Liver (tissue), 3 donors: ENCODE measurements at regions not wholly inside any gene's neighbourhood (a gene's known extent, or its start where the extent isn't known, plus 50 kb on each side); places are given as distances from the start of the nearest gene placed in this dataset.

Experiments
- ATF3 ChIP-seq: IDR thresholded peaks from 2 replicates; pipeline ENCODE4 v1.6.1; 2016; ENCODE audit warnings: antibody characterized with exemption
- CTCF ChIP-seq: fragments of 150-350 bp; IDR thresholded peaks from 2 replicates; pipeline ENCODE4 v1.5.1; 2017; ENCODE audit warnings: improper control_type of control experiment, low read depth, low read length; ENCODE audit not compliant: missing input control
- FOXA1 ChIP-seq: IDR thresholded peaks from 2 replicates; pipeline ENCODE4 v1.6.1; 2016; ENCODE audit warnings: antibody characterized with exemption
- FOXA2 ChIP-seq: IDR thresholded peaks from 2 replicates; pipeline ENCODE4 v1.6.1; 2016; ENCODE audit warnings: antibody characterized with exemption
- GABPA ChIP-seq, 2 donors: IDR thresholded peaks in 1 of 2; conservative IDR thresholded peaks in 1 of 2; 2 replicates each; pipeline ENCODE4 v1.6.1; 2016; ENCODE audit warnings: antibody characterized with exemption in 2 of 2, mild to moderate bottlenecking in 1 of 2, moderate library complexity in 1 of 2
- JUND ChIP-seq, 2 donors: IDR thresholded peaks; 2 replicates each; pipeline ENCODE4 v1.6.1; 2016; ENCODE audit warnings: antibody characterized with exemption in 2 of 2
- MAX ChIP-seq: IDR thresholded peaks from 2 replicates; pipeline ENCODE4 v1.6.1; 2016; ENCODE audit warnings: antibody characterized with exemption
- RAD21 ChIP-seq, 2 donors: IDR thresholded peaks; 2 replicates each; pipeline ENCODE4 v1.6.1; 2016; ENCODE audit warnings: antibody characterized with exemption in 2 of 2, mild to moderate bottlenecking in 2 of 2
- REST ChIP-seq: IDR thresholded peaks from 2 replicates; pipeline ENCODE4 v1.6.1; 2016; ENCODE audit warnings: antibody characterized with exemption, mild to moderate bottlenecking
- RXRA ChIP-seq, 2 donors: IDR thresholded peaks; 2 replicates each; pipeline ENCODE4 v1.6.1; 2017 to 2018; ENCODE audit warnings: antibody characterized with exemption in 2 of 2, mild to moderate bottlenecking in 1 of 2
- SP1 ChIP-seq: IDR thresholded peaks from 2 replicates; pipeline ENCODE4 v1.6.1; 2018; ENCODE audit warnings: antibody characterized with exemption, mild to moderate bottlenecking
- TAF1 ChIP-seq: conservative IDR thresholded peaks from 2 replicates; pipeline ENCODE4 v1.6.1; 2016; ENCODE audit warnings: antibody characterized with exemption, mild to moderate bottlenecking
- YY1 ChIP-seq: IDR thresholded peaks from 2 replicates; pipeline ENCODE4 v1.6.1; 2016; ENCODE audit warnings: antibody characterized with exemption, mild to moderate bottlenecking
- ZBTB33 ChIP-seq: IDR thresholded peaks from 2 replicates; pipeline ENCODE4 v1.6.1; 2016; ENCODE audit warnings: antibody characterized with exemption
- donor health status: healthy.
- donor health status: healthy.

- TF ChIP-seq CTCF (no peak), FOXA2 (no peak), GABPA (IDR thresholded peaks at IDR 0.05 in 1 of 2, conservative IDR thresholded peaks at IDR 0.05 in 1 of 2) (no peak), ZBTB33 (no peak), RXRA (IDR thresholded peaks at IDR 0.05) (no peak), JUND (IDR thresholded peaks at IDR 0.05) (no peak), SP1 (no peak), ATF3 (no peak), YY1 (no peak), TAF1 (no peak), RAD21 (IDR thresholded peaks at IDR 0.05) (no peak), REST (no peak), MAX (no peak), FOXA1 (no peak)
Observed at GRCh38 chr9:81072758-81073157, 616.6 kb downstream of the TLE1 start.
